HG02870 (cell line): ENCODE measurements at regions not wholly inside any gene's neighbourhood (a gene's known extent, or its start where the extent isn't known, plus 50 kb on each side); places are given as distances from the start of the nearest gene placed in this dataset.

ENCODE experiments used
- ATAC-seq: cut with Tn5 transposase; IDR thresholded peaks from one replicate; pipeline ENCODE4 v1.9.1; 2021; ENCODE audit warnings: mild to moderate bottlenecking, moderate library complexity; ENCODE audit not compliant: unreplicated experiment

- no peak for ATAC-seq
Observed at GRCh38 chr1:190540366-190540765, 62.7 kb upstream of the BRINP3 start.

DNA sequence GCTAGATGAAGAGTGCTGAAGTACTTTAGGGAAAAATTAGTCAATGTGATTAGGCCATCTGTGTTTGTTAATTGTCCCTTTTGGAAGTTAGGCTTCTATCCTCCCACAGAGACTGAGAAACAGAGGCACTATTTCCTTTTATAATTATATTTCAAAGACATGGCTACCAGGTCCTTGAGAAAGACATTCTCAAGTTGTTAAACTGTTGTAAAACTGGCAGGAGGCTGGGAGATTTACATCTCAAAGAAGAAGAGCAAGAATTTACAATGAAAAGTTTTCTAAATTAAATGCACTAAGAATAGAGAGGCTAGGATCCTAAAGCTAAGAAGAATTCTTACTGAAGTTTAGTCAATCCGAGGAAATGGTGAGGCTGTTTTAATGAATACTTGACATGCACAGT is 74.0 kb upstream of the BRINP3 start:
- ATAC-seq: no peak

- no peak for ATAC-seq
Observed at GRCh38 chr1:190560161-190560681, 82.6 kb upstream of the BRINP3 start.

GRCh38 chr1:190563230-190563629 is 85.6 kb upstream of the BRINP3 start:
- ATAC-seq: no peak

DNA sequence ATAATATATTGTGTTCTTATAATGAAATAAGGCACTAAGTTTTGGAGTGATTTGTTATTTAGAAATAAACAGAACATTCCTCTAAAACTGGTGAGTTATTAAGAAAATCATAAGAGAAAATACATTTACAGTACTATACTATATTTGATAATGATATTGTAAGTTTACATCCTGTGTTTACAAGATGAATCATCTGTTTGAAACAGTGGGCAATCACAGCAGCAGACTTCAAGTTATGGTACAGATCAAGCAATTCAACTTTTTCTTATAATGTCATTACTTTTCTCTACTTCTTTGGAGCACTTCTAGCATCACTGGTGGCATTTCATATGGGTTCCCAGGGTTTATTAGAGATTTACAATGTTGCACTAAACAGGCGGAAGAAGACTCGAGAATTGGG is 86.5 kb upstream of the BRINP3 start:
- no peak for ATAC-seq

DNA sequence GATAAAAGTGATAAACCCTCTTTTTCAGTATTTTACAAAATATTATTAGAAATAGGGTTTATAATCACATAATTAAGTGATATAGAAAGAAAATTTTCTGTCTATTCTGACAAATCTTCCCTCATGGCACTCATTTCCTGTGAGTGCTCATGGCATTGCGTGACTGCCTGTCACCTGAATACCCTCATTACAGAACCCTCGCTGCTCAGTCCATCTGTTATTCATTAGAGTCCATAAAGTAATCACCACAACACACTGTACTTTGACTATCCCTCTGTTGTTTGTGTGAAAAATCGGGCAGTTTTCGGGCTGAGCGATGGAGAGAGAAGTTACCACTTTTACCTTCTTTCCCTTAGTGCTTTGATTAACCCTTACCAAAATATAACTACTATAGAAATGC is 100.4 kb upstream of the BRINP3 start:
- ATAC-seq: no peak

GRCh38 chr1:190578526-190578925 is 100.9 kb upstream of the BRINP3 start:
- no peak for ATAC-seq

- ATAC-seq: no peak
Observed at GRCh38 chr1:190579552-190580193, 102.0 kb upstream of the BRINP3 start.

GRCh38 chr1:190583862-190584261 is 106.2 kb upstream of the BRINP3 start:
- ATAC-seq: no peak

GRCh38 chr1:190588424-190588823 is 110.8 kb upstream of the BRINP3 start:
- ATAC-seq: no peak

- ATAC-seq: no peak
Observed at GRCh38 chr1:190595438-190595837, 117.8 kb upstream of the BRINP3 start.

DNA sequence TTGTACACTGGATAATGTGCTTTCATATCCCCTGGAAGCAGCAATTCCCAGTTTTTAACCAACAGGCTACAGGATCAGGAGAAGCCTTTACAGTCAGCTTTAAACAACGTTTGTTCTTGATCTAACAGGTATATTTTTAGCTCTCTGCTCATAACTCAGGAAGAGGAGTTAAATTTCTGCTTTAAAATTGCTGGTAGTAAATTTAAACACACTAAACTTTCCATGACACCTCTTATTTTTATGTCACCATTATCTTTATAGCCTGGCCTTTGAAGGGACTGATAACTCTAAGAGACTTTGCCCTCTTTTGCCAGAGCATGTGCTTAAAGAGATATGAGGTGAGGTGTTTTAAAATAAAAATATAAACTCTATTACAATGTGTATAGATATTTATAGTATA is 119.6 kb upstream of the BRINP3 start:
- ATAC-seq: no peak

GRCh38 chr1:190599670-190600069 is 122.0 kb upstream of the BRINP3 start:
- no peak for ATAC-seq

- ATAC-seq: no peak
Observed at GRCh38 chr1:190602325-190602724, 124.7 kb upstream of the BRINP3 start.

DNA sequence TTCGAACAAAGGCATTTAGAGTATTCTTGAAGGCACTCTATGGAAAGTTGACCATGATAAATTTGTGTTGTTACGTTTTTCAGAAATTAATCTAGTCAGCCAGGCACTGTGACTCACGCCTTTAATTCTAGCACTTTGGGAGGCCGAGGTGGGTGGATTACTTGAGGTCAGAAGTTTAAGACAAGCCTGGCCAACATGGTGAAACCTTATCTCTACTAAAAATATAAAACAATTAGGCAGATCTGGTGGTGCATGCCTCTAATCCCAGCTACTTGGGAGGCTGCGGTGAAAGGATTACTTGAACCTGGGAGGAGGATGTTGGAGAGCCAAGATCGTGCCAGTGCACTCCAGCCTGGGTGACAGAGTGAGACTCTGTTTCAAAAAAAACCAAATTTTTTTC is 130.6 kb upstream of the BRINP3 start:
- ATAC-seq: no peak

- ATAC-seq: no peak
Observed at GRCh38 chr1:190615818-190616217, 138.2 kb upstream of the BRINP3 start.

- ATAC-seq: no peak
Observed at GRCh38 chr1:190616235-190616634, 138.6 kb upstream of the BRINP3 start.

DNA sequence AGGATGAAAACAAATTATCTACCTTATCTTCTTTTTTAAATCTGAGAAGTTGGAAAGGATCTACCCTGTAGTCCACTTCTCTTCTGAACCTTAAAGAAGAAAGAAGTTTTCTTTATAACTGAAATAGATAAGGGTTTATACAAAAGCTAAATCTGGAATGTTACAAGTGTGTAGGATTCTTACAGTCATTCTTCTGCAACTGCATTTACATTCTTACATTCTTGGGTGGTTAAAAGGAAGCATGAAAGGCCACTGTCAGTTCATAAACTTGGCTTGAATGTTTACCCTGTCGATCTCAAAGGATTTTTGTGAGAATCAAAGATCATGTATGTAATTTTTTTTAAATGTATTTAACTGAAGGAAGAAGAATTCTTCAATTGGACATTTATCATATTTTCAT is 142.1 kb upstream of the BRINP3 start:
- ATAC-seq: no peak

DNA sequence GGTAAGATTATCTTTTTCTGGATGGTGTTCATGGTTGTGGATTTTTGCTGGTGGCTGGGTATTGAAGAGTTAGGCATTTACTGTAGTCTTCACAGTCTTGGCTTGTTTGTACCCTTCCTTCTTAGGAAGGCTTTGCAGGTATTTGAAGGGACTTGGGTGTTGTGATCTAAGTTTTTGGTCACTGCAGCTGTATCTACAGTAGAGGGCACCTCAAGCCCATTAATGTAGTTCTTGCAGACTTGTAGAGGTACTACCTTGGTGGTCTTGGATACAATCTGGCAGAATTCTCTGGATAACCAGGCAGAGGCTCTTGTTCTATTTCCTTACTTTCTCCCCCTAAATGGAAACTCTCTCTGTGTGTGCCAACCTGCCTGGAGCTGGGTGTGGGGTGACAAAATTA is 155.8 kb upstream of the BRINP3 start:
- ATAC-seq: no peak

- ATAC-seq: no peak
Observed at GRCh38 chr1:190634134-190634533, 156.5 kb upstream of the BRINP3 start.

DNA sequence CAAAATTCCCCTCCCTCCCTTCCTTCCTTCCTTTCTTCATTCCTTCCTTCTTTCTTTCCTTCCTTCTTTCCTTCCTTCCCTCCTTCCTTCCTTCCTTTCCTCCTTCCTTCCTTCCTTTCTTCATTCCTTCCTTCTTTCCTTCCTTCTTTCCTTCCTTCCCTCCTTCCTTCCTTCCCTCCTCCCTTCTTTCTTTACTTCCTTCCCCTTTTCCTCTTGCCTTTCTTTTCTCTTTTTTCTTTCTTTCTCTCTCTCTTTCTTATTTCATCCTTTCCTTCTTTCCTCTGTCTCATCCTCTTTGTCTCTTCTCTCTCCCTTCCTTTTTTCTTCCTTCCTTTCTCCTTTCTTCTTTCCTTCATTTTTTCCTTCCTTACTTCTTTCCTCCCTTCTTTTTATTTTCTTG is 171.9 kb upstream of the BRINP3 start:
- ATAC-seq: no peak

DNA sequence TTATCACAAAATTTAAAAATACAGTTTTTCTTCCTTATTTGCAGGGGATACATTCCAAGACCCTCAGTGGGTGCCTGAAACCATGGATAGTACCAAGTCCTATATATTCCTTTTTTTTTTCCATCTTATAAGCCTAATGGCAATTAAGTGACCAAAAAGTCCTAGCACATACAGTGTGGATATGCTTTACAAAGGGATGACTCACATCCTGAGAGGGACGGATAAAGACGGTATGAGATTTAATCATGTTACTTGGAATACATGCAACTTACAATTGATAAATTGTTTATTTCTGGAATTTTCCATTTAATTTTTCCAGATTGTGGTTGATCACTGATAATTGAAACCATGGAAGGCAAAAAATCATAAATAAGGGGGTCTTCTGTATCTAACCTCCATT is 181.2 kb upstream of the BRINP3 start:
- no peak for ATAC-seq

GRCh38 chr1:190663962-190664361 is 186.3 kb upstream of the BRINP3 start:
- no peak for ATAC-seq
